Loucy (cell line): ENCODE measurements at regions not wholly inside any gene's neighbourhood (a gene's known extent, or its start where the extent isn't known, plus 50 kb on each side); places are given as distances from the start of the nearest gene placed in this dataset.

Experiments used
- CTCF ChIP-seq: fragments of 200-600 bp; sonication (generic); conservative IDR thresholded peaks from 2 replicates; pipeline ENCODE4 v1.5.1; 2014; ENCODE audit warnings: mild to moderate bottlenecking, antibody characterized with exemption, low read length
- EZH2phosphoT487 ChIP-seq: fragments of 200-600 bp; IDR thresholded peaks from 2 replicates; pipeline ENCODE4 v1.6.1; 2018; ENCODE audit warnings: antibody characterized with exemption, mild to moderate bottlenecking, moderate library complexity, borderline replicate concordance

- no peak for TF ChIP-seq CTCF
- TF ChIP-seq EZH2phosphoT487: no peak
Observed at GRCh38 chr6:168913866-168914469, 339.7 kb downstream of the THBS2 start.
